Thyroid gland (tissue), 4 donors: ENCODE measurements at regions not wholly inside any gene's neighbourhood (a gene's known extent, or its start where the extent isn't known, plus 50 kb on each side); places are given as distances from the start of the nearest gene placed in this dataset.

Source experiments
- DNase-seq, 2 donors: peaks; one replicate each; pipeline ENCODE4 v3.0.0-alpha.2; 2019
- H3K27ac ChIP-seq, 3 donors: fragments of 200-600 bp; sonication (generic); 1 replicate in 2 of 3; 2 replicates in 1 of 3; pipeline ENCODE4 v1.5.1; 2016 to 2019; ENCODE audit warnings: mild to moderate bottlenecking in 1 of 3, moderate library complexity in 1 of 3
- H3K27me3 ChIP-seq: fragments of 200-600 bp; sonication (generic); one replicate; pipeline ENCODE4 v1.5.1; 2019
- H3K36me3 ChIP-seq, 2 donors: fragments of 200-600 bp; sonication (generic); one replicate each; pipeline ENCODE4 v1.5.1; 2016 to 2019
- H3K4me1 ChIP-seq, 2 donors: fragments of 200-600 bp; sonication (generic); one replicate each; pipeline ENCODE4 v1.5.1; 2017 to 2019
- H3K4me3 ChIP-seq, 3 donors: fragments of 200-600 bp; sonication (generic); replicated peaks in 1 of 3; 1 replicate in 2 of 3; 2 replicates in 1 of 3; pipeline ENCODE4 v1.5.1; 2016; ENCODE audit warnings: mild to moderate bottlenecking in 1 of 3
- H3K9me3 ChIP-seq: fragments of 200-600 bp; sonication (generic); one replicate; pipeline ENCODE4 v1.5.1; 2017
- POLR2A ChIP-seq, 2 donors: fragments of 450-650 bp; IDR thresholded peaks; one replicate each; pipeline ENCODE4 v1.6.1; 2017; ENCODE audit warnings: antibody characterized with exemption in 2 of 2, mild to moderate bottlenecking in 2 of 2, moderate library complexity in 1 of 2
- WGBS, 2 donors: methylation state at CpG; one replicate each; pipeline ENCODE4 v1.1.5; 2017; 5-methylcytosine and 5-hydroxymethylcytosine counted together
- intact Hi-C: fragments of 100-400 bp; cut with DNase I; formaldehyde crosslinking; loops from one replicate; pipeline ENCODE4 v1.15.1; 2023
- TF ChIP-seq, protein P1 (sequence below), 6 experiments: fragments of 200-600 bp in 3 of 6; fragments of 450-650 bp in 3 of 6; sonication (generic) in 3 of 6; IDR thresholded peaks; one replicate each; pipeline ENCODE4 v1.5.1; 2016 to 2019; ENCODE audit warnings: antibody characterized with exemption in 6 of 6, mild to moderate bottlenecking in 2 of 6, inconsistent platforms in 1 of 6, moderate library complexity in 1 of 6

GRCh38 chr1:185396126-185396525 lies 79.1 kb upstream of the IVNS1ABP start:
- intact Hi-C loops = no loop called here
- DNase-seq = no peak
- Histone ChIP-seq H3K4me1 (no peaks in the 10 kb centered on the region), H3K27ac (no peak overlapping the region), H3K4me3 (no peak overlapping the region), H3K36me3 (no peaks in the 10 kb centered on the region), H3K9me3 (no peaks in the 10 kb centered on the region), H3K27me3 (no peaks in the 10 kb centered on the region)
- no peak for TF ChIP-seq POLR2A (IDR thresholded peaks at IDR 0.05)
- TF ChIP-seq, protein P1, sequence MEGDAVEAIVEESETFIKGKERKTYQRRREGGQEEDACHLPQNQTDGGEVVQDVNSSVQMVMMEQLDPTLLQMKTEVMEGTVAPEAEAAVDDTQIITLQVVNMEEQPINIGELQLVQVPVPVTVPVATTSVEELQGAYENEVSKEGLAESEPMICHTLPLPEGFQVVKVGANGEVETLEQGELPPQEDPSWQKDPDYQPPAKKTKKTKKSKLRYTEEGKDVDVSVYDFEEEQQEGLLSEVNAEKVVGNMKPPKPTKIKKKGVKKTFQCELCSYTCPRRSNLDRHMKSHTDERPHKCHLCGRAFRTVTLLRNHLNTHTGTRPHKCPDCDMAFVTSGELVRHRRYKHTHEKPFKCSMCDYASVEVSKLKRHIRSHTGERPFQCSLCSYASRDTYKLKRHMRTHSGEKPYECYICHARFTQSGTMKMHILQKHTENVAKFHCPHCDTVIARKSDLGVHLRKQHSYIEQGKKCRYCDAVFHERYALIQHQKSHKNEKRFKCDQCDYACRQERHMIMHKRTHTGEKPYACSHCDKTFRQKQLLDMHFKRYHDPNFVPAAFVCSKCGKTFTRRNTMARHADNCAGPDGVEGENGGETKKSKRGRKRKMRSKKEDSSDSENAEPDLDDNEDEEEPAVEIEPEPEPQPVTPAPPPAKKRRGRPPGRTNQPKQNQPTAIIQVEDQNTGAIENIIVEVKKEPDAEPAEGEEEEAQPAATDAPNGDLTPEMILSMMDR (IDR thresholded peaks at IDR 0.05) = no peak
- WGBS, 2 donors = 93 to 96% methylated on average over 2 of the region's 2 CpGs

DNA sequence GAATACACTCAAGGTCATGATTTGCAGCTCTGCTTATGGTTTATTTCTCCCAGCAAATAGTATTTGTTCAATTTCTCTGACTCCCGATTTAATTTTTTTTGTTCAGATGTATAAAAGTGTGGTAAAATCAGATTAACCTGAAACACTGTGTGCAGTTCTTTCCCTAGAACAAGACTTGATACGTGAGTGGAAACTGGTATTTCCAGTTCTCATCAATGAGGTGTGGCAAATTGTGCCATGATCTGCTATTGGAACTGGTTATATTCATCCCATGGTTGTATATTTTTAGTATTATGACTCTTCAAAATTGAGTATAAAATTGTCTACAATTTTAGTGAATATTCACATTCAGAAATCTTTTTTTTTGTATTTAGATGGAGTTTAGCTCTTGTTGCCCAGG lies 76.8 kb upstream of the IVNS1ABP start:
- DNase-seq = no peak
- intact Hi-C loops = no loop called here
- Histone ChIP-seq H3K27ac (no peak overlapping the region), H3K36me3 (no peaks in the 10 kb centered on the region), H3K4me3 (no peak overlapping the region), H3K4me1 (no peaks in the 10 kb centered on the region), H3K9me3 (no peaks in the 10 kb centered on the region), H3K27me3 (no peaks in the 10 kb centered on the region)
- TF ChIP-seq, protein P1 (IDR thresholded peaks at IDR 0.05) = no peak
- no peak for TF ChIP-seq POLR2A (IDR thresholded peaks at IDR 0.05)
- 55 to 67% methylated on average over 2 of the region's 2 CpGs for WGBS, 2 donors

GRCh38 chr1:185393205-185393604 lies 76.2 kb upstream of the IVNS1ABP start:
- H3K4me3 ChIP-seq = no peak overlapping the region
- DNase-seq = no peak
- H3K27me3 ChIP-seq = no peaks in the 10 kb centered on the region
- intact Hi-C loops = no loop called here
- no peaks in the 10 kb centered on the region for H3K36me3 ChIP-seq
- no peaks in the 10 kb centered on the region for H3K9me3 ChIP-seq
- no peak overlapping the region for H3K27ac ChIP-seq
- H3K4me1 ChIP-seq = no peaks in the 10 kb centered on the region
- no peak for TF ChIP-seq POLR2A (IDR thresholded peaks at IDR 0.05)
- TF ChIP-seq, protein P1 (IDR thresholded peaks at IDR 0.05) = no peak
- WGBS, 2 donors = 97 to 98% methylated on average over 4 of the region's 4 CpGs

- Histone ChIP-seq H3K4me3 (no peak overlapping the region), H3K9me3 (no peaks in the 10 kb centered on the region), H3K27ac (no peak overlapping the region), H3K4me1 (no peaks in the 10 kb centered on the region), H3K27me3 (no peaks in the 10 kb centered on the region), H3K36me3 (no peaks in the 10 kb centered on the region)
- intact Hi-C loops = no loop called here
- no peak for DNase-seq
- TF ChIP-seq, protein P1 (IDR thresholded peaks at IDR 0.05) = no peak
- TF ChIP-seq POLR2A (IDR thresholded peaks at IDR 0.05) = no peak
Observed at GRCh38 chr1:185388815-185389214, 71.8 kb upstream of the IVNS1ABP start.

DNA sequence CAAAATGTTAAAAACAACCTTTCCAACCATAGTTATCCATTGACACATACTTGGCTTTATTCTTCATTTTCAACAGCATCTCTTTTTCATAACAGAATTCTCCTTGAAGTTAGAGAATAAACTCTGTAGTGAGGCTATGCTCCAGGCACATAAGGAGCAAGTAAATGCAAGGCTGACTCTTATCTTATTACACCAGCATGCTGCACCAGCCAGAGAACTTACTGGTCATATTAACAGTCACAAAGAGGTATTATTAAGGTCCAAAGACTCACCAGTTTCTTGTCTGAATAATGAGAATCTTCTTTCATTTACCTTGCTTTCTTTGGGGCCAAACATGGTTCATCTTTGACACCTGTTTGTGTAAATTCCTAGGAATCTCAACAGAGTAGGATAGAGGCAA lies 71.3 kb upstream of the IVNS1ABP start:
- no peaks in the 10 kb centered on the region for H3K36me3 ChIP-seq
- no peak overlapping the region for H3K27ac ChIP-seq
- H3K9me3 ChIP-seq = no peaks in the 10 kb centered on the region
- intact Hi-C loops = no loop called here
- no peak for TF ChIP-seq POLR2A (IDR thresholded peaks at IDR 0.05)
- TF ChIP-seq, protein P1 (IDR thresholded peaks at IDR 0.05) = no peak
- H3K4me1 ChIP-seq = no peaks in the 10 kb centered on the region
- no peak for DNase-seq
- no peak overlapping the region for H3K4me3 ChIP-seq
- H3K27me3 ChIP-seq = no peaks in the 10 kb centered on the region
